Panc1 (cell line): ENCODE measurements at regions not wholly inside any gene's neighbourhood (a gene's known extent, or its start where the extent isn't known, plus 50 kb on each side); places are given as distances from the start of the nearest gene placed in this dataset.

ENCODE experiments used
- ATAC-seq: fragments of 200-7000 bp; cut with Tn5 transposase; 2 replicates; pipeline ENCODE4 v1.9.1; 2020; ENCODE audit warnings: mild to moderate bottlenecking, moderate library complexity
- BruUV-seq: library from RNA; stranded (reverse); fragments of 400-500 nt; replicated peaks from 2 replicates; lab custom pipeline; 2021; lab: Mats Ljungman, UMichigan
- CTCF ChIA-PET: fragments of 300-600 bp; sonication (Branson Sonifier 250); formaldehyde crosslinking; loops from one replicate; lab custom pipeline; 2022; ENCODE audit warnings: antibody characterized with exemption; lab: Charles Lee
- POLR2A ChIA-PET: fragments of 300-600 bp; sonication (Branson Sonifier 250); formaldehyde crosslinking; loops from one replicate; lab custom pipeline; 2022; ENCODE audit warnings: antibody characterized with exemption; lab: Charles Lee
- DNase-seq: peaks from one replicate; pipeline ENCODE4 v3.0.0-alpha.2; 2010; ENCODE audit warnings: low read depth, low spot score
- H3K27ac ChIP-seq: 2 replicates; pipeline ENCODE4 v1.5.1; 2011; ENCODE audit warnings: mild to moderate bottlenecking, low read length, inconsistent platforms
- H3K27me3 ChIP-seq: fragments of 200-500 bp; sonication (Bioruptor generic); 2 replicates; pipeline ENCODE4 v1.6.0; 2014; ENCODE audit warnings: low read length, inconsistent platforms; ENCODE audit not compliant: control insufficient read depth, insufficient read depth
- H3K36me3 ChIP-seq: fragments of 200-500 bp; sonication (Bioruptor generic); 2 replicates; pipeline ENCODE4 v1.5.1; 2014; ENCODE audit warnings: inconsistent platforms, mild to moderate bottlenecking, low read length, moderate library complexity; ENCODE audit not compliant: control insufficient read depth, insufficient read depth
- H3K4me1 ChIP-seq: 2 replicates; pipeline ENCODE4 v1.5.1; 2011; ENCODE audit warnings: inconsistent platforms, mild to moderate bottlenecking, low read length, moderate library complexity; ENCODE audit not compliant: control insufficient read depth, insufficient read depth
- H3K4me3 ChIP-seq, 2 experiments: 2 replicates each; pipeline ENCODE4 v1.5.1; 2011 to 2012; ENCODE audit warnings: low read depth in 2 of 2, low read length in 2 of 2, mild to moderate bottlenecking in 2 of 2, inconsistent platforms in 1 of 2, moderate library complexity in 1 of 2
- H3K9me3 ChIP-seq: fragments of 200-500 bp; sonication (Bioruptor generic); 2 replicates; pipeline ENCODE4 v1.5.1; 2014; ENCODE audit warnings: low read depth, mild to moderate bottlenecking, inconsistent platforms, low read length, moderate library complexity; ENCODE audit not compliant: control insufficient read depth, insufficient read depth
- CTCF ChIP-seq: fragments of 450-650 bp; IDR thresholded peaks from 2 replicates; pipeline ENCODE4 v1.5.1; 2017; ENCODE audit warnings: mild to moderate bottlenecking
- POLR2AphosphoS5 ChIP-seq: IDR thresholded peaks from 2 replicates; pipeline ENCODE4 v1.6.1; 2012; ENCODE audit warnings: mild to moderate bottlenecking, low read depth, low read length, moderate library complexity
- REST ChIP-seq, 2 experiments: IDR thresholded peaks; 2 replicates each; pipeline ENCODE4 v1.6.1; 2011 to 2012; ENCODE audit warnings: low read depth in 2 of 2, control low read depth in 1 of 2, low read length in 1 of 2, mild to moderate bottlenecking in 1 of 2, moderate library complexity in 1 of 2; ENCODE audit not compliant: insufficient read depth in 1 of 2
- SIN3A ChIP-seq: IDR thresholded peaks from 2 replicates; pipeline ENCODE4 v1.6.1; 2012; ENCODE audit warnings: low read depth, mild to moderate bottlenecking, low read length, moderate library complexity, borderline replicate concordance; ENCODE audit not compliant: insufficient read depth
- TCF7L2 ChIP-seq: IDR thresholded peaks from 2 replicates; pipeline ENCODE4 v1.6.1; 2011; ENCODE audit warnings: mild to moderate bottlenecking, low read depth, low read length, inconsistent platforms
- in situ Hi-C: cut with HindIII; loops from 2 replicates; pipeline ENCODE4 v1.10.0; 2016; ENCODE audit warnings: low sequenced_read_pairs, low pct_unique_long_range_greater_than_20kb
- intact Hi-C: fragments of 100-400 bp; cut with micrococcal nuclease; formaldehyde crosslinking; loops from one replicate; pipeline ENCODE4 v1.10.0; 2022; ENCODE audit not compliant: unreplicated experiment

- H3K9me3 ChIP-seq: no peaks in the 10 kb centered on the region
- H3K27ac ChIP-seq: no peak overlapping the region
- TF ChIP-seq SIN3A (no peak), CTCF (no peak), REST (IDR thresholded peaks at IDR 0.05; ENCODE audit: insufficient read depth in 1 of 2, low read depth in 2 of 2, low read length in 1 of 2) (no peak), TCF7L2 (no peak), POLR2AphosphoS5 (no peak)
- CTCF ChIA-PET: no interaction called here
- DNase-seq: no peak
- POLR2A ChIA-PET: interaction anchor here (0.6 kb wide), 2 partner anchors 19 to 101 kb away, joined by 3 to 8 read pairs; no protein-coding TSS in a partner anchor
- BruUV-seq: no TSS peak
- ATAC-seq: no peak
- no peaks in the 10 kb centered on the region for H3K27me3 ChIP-seq
- H3K4me1 ChIP-seq: no peaks in the 10 kb centered on the region
- intact Hi-C loops: no loop called here
- no peak overlapping the region for H3K4me3 ChIP-seq
- in situ Hi-C loops: no loop called here
- no peaks in the 10 kb centered on the region for H3K36me3 ChIP-seq
Measured at GRCh38 chr10:8449909-8450308, 395.4 kb downstream of the GATA3 start.

GRCh38 chr10:8453587-8453986, 399.1 kb downstream of the GATA3 start:
- DNase-seq (no peak), ATAC-seq (no peak; the same call in 1 of the 2 replicates)
- Histone ChIP-seq H3K4me1 (no peaks in the 10 kb centered on the region), H3K27ac (no peak overlapping the region), H3K4me3 (no peak overlapping the region), H3K27me3 (no peaks in the 10 kb centered on the region), H3K36me3 (no peaks in the 10 kb centered on the region), H3K9me3 (no peaks in the 10 kb centered on the region)
- TF ChIP-seq TCF7L2 (no peak), POLR2AphosphoS5 (no peak), CTCF (no peak), REST (IDR thresholded peaks at IDR 0.05; ENCODE audit: insufficient read depth in 1 of 2, low read depth in 2 of 2, low read length in 1 of 2) (no peak), SIN3A (no peak)
- ChIA-PET POLR2A (no interaction called here), CTCF (no interaction called here)
- in situ Hi-C loops (no loop called here), intact Hi-C loops (no loop called here)
- no TSS peak for BruUV-seq
